ENCODE measurements at regions not wholly inside any gene's neighbourhood (a gene's known extent, or its start where the extent isn't known, plus 50 kb on each side); places are given as distances from the start of the nearest gene placed in this dataset.

DNA sequence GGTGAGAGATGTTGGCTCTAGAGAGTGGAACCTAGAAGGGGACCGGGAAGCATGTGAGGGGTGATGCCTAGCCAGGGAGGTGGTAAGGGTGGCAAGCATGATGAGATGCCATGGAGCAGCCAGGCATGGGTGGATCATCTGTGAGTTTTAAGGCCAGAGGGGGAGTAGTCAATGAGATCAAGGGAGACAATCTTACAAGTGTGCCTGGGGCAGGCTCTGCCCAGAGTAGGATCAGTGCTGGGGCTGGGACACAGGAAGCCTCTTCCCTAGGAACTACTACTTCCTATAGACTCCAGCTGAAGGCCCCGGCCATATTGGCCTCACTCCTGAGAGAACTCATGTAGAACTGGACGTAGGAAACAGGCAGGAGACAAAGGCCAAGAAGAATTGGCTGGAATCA lies 192.4 kb upstream of the CSF3R start:
- no peak for DNase-seq

- no peak for DNase-seq
These were observed 190.5 kb upstream of the CSF3R start for GRCh38 chr1:36673202-36673601.

DNA sequence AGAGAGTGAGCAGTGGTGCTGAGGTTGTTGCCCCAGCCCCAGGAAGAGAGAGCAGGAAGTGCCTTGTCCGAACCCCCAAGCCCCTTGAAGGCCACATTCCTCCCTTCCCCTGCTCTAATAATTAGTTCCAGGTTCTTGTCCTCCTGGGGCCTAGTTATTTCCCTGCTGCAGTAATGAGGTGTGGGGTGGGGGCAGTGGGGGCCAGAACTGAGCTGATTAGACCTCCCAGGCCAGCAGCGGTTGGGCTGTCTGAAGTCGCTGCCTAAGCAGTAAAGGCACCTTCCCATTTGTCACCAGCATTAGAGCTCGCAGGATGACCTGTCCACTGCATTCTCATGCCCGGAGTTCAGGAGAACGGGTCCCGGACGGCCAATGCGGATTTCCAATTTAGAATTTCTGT lies 186.5 kb upstream of the CSF3R start:
- DNase-seq = no peak

DNA sequence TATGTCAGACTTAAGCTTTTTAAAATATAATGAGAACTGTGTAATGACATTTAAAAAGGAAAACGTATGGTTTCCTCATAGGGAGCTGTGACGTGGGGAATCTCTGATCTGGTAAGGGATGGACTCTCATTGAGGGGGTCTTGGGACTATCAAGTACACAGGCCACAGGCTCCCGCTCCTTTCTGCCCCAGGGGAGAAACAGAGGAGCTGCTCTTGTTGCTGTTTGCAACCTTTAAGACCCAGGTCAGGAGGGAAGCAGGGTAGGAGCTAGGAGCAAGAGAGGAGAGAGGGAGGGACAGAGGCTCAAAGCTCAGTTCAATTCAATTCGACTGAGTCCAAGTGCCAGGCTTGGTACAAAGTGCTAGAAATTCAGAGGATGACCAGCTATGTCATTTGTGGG lies 185.1 kb upstream of the CSF3R start:
- DNase-seq = no peak

DNA sequence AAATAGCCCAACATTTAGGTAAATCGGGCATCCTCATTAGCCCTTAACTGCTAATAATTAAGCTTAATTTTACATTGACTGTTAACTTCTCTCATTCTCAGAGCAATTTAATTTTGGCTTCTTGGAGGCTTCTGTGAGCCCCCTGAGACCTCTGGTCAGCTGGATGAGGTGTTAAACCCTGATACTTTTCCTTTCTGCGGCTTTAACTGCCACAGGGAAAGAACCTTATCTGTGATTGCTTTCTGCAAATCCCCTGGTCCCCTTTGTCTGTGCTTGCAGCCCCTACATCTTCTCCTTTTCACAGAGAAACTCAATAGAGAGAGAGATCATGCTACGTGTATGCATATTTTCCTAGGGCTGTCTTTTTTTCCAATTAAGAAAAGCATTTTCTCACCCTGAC lies 184.5 kb upstream of the CSF3R start:
- no peak for DNase-seq

DNA sequence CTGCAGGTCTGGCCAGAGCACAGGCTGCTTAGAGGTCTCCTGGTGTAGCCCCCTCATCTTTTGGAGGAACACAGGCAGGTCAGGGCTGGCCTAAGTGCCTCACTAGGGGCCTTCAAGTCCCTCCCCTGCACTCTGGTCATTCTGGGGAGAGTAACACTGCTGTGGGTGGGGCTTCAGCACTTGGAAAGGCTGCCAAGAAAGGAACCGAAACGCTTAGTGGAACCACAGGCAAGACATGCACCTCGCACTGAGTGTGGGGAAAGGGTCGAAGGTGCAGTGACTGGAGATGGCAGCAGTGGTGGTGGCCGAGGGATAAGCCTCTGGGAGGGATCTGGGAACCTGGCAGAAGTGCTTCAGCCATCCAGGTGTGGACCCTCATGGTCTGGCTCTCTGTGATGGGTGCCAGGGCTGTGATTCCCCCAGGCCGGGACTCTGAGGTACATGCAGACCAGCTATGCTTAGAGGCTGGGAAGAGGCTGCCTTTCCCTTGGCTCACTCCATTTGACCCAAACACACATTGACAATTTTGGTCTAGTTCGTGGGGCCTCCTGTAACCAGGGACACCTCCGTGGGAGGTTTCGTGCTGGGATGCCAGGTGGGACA lies 182.9 kb upstream of the CSF3R start:
- no peak for DNase-seq

- DNase-seq = no peak
These were observed 182.0 kb upstream of the CSF3R start for GRCh38 chr1:36664571-36665287.

DNA sequence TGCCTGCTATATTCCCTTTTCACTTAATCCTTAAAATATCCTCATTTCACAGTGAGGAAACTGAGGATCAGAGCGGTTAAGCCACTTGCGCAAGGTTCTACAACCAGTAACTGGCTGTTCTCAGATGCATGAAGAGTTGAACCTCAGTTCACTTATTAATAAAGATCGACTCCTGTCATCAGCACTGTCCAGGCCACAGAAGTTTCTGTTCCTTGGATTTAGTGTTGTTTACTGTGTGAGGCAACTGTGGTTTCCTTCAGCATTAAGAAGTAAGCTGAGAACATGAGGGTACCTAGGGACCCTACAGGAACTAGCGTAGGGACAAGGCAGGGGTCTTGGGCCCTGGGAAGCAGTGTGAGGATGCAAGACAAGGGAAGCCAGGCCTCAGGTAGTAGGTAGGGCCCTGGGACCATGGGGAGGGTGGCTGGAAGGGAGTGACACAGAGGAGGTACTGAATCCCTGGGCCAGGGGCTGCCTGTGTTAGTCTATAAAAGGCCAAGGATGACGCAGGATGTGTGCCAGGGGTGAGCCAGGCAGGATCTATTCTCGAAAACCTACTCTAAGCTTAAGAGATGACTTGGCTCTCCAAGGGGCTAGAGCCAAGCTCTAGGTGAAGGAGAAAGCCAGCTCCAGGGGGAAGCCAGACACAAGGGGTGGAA lies 181.2 kb upstream of the CSF3R start:
- DNase-seq = no peak

DNA sequence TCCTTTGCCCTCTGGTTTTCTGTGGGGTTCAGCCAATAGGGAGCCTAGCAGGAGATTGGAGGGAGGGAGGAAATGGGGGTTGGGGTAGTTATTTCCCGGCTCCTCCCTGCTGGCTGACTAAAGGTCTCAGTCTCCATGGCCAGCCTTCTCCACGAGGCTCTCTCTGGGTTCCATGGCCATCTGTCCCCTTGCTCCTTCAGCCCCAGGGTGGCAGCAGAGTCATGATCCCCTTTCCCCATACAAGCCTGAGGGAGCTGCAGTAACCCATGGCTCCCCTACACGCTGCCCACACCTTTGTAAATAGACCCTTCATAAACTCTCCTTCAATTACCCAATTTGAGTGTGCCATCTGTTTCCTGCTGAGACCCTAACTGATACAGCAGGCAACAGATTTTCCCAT lies 176.1 kb upstream of the CSF3R start:
- no peak for DNase-seq

- no peak for DNase-seq
These were observed 175.1 kb upstream of the CSF3R start for GRCh38 chr1:36657826-36658225.

GRCh38 chr1:36656838-36657237 lies 174.1 kb upstream of the CSF3R start:
- no peak for DNase-seq

DNA sequence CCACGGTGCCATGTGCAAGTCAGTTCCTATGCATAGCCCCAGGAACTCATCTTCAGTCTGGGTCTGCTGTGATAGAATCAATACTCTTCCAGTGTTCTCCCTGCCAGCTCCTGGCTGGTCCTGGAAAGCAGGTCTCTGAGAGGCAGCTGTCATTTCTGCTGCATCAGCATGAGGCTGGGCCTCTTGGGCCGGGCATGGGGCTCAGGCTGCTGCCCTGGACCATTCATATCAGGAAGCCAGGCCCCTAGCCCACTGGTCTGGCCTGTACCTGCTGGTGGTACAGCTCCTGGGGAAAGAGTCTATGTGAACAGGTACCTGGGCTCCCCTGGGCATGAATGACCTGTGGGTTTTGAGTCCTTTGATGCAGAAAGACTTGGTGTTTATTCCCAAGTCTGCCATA lies 173.6 kb upstream of the CSF3R start:
- DNase-seq = no peak

DNA sequence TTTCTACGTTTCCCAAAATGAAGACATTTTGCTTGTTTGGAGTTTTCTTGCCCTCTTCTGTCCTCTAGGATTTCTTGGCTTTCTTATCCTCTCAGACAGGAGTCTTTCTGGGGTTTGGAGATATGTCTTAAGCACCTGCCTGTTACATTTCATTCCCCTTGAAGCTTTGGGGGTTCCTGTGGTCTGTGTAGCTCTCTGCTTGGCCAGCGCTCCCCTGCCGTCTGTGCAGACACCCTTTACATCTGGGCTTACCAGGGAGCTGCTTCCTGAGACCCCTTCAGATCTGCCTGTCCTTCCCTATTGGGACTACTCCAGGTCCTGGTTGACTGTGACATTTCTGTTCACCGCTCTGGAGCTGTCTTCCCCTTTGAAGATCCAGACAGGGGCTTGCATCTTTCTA lies 171.9 kb upstream of the CSF3R start:
- no peak for DNase-seq

- no peak for DNase-seq
These were observed 171.1 kb upstream of the CSF3R start for GRCh38 chr1:36653850-36654249.

DNA sequence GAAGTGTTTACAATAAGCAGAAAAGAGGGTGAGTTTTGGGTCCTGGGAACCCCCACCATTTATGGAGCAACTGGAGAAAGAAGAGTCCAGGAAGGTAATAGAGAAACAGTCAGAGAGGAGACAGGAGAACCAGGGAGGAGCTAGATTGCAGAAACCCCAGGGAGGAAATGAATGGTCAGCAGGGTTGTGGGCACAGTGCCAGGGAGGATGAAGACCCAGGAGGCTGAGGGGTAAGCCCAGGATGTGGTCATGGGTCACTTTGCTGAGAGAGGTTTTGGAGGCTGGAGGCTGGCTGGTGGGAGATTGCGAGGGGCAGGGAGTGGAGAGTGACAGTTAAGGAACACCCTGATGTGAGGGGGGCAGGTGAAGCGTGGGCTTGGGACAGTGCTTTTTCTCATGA lies 169.9 kb upstream of the CSF3R start:
- no peak for DNase-seq

DNA sequence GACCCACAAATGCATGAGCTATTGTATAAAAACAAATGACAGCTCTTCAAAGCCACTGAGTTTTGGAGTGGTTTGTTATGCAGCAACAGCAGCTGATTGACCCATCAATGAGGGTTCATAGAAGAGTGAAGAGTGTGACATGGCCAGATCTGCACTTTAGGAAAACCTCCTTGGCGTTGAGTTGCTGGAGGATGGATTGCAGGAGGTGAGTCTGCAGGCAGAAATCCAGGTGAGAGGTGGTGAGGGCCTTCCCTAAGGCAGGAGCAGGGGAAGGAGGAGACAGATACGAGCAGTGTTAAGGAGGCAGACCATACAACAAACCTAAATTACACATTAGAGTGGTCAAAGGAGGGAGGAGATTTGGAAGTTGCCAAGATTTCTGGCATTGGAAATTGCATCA lies 169.3 kb upstream of the CSF3R start:
- DNase-seq = no peak

DNA sequence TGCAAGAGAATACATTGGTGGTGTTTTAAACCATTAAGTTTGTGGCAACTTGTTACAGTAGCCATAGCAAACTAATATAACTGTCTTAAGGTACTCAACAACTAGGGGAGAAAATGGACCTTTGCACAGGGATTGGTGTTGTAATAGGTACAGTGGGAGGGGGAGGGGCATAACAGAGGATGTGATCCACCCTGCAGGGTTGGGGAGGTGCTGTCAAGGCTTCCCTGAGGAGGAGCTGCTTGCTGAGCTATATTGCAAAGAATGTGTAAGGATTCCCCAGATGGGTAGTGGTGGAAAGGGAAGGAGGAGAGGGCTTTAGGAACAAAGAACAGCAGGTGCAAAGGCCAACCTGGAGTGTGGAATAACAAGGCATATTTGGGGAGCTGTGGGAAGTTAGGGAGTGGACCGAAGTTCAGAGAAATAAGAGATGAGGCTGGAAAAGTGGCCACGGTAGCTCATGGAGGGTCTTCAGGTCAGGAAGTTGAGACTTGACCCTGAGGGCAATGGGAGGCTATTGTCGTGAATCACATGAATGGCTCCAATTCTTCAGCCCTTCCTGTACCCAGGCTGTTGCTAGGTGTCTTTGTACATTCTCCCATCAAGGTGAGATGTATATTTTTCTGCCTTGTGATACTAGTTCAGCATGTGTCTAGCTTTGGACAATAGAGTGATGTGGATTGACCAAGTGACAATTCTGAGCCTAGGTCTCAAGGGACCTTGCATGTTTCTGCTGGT lies 168.6 kb upstream of the CSF3R start:
- DNase-seq = no peak

DNA sequence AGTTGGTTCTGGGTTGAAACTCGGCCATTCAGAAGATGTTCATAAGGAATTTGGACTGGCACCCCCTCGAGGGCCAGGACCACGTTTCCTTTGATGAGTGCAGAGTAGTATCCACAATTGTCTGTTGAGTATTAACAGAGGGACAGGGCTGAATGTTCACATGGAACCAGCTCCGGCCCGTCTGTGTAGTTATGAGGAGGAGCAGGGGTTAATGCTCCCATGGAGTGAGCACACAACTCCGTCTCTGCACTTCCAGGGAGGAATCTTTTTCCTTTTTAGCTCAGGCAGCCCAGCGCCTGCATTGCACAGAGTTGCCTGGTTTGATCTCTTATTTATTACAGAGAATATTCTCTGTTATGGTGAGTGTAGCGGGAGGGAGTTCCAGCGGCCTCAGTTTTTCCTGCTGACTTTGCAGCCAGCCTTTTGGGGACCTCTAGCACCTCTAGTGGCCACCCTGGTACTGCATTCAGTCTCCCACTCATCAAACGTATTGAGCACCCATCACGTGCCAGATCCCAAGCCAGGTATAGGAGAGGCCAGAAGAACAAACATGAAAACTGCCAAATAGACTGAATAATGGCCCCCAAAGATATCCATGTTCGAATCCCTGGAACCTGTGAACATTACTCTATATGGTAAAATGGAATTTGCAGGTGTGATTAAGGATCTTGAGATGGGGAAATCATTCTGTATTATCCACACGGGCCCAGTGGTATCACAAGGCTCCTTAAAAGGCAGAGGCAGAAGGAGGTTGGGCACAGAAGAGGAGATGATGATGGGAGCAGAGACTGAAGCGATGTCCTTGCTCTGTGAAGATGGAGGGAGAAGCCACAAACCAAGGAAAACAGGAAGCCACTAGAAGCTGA lies 167.7 kb upstream of the CSF3R start:
- DNase-seq = peak; percentile 51 to 62

GRCh38 chr1:36645867-36646266 lies 163.2 kb upstream of the CSF3R start:
- DNase-seq = no peak

DNA sequence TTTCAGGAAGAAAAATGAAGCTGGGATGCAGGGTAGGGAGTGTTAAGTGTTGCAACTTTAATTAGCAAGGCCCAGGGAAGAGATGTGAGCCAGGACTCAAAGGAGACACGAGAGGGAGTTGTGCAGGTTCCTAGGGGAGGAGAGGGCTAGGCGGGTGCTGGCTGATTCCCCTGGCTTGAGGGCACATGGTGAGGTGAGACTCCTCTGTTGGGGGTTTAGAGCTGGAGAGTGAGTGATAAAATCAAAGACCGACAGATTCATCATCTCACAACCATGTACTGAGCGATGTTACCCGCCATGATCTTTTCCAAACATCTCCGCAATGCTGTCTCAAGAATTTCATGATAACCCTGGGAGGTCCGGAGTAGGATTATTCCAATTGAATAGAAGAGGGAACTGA lies 161.8 kb upstream of the CSF3R start:
- DNase-seq = no peak

GRCh38 chr1:36643371-36644270 lies 160.9 kb upstream of the CSF3R start:
- no peak for DNase-seq

GRCh38 chr1:36642802-36643201 lies 160.1 kb upstream of the CSF3R start:
- DNase-seq = no peak

Data from activated CD4-positive, alpha-beta T cell treated with anti-CD3 and anti-CD28 coated beads, Interleukin-2, amount 50 U/mL, for 4 hours (primary cell).